A549 (cell line): ENCODE measurements at regions not wholly inside any gene's neighbourhood (a gene's known extent, or its start where the extent isn't known, plus 50 kb on each side); places are given as distances from the start of the nearest gene placed in this dataset.

Experiments
- ATAC-seq, 2 experiments: fragments of 200-7000 bp in 1 of 2; fragments of >200 bp in 1 of 2; cut with Nextera tagmentation in 1 of 2; cut with Tn5 transposase in 1 of 2; 3 replicates each; pipeline versions ENCODE4 v1.8.0 to v1.9.1; 2018 to 2020; ENCODE audit warnings: mild to moderate bottlenecking in 1 of 2, moderate library complexity in 1 of 2
- CTCF ChIA-PET: fragments of 300-600 bp; sonication (Branson Sonifier 250); formaldehyde crosslinking; extraction: SDS; loops from one replicate; lab custom pipeline; 2021; ENCODE audit warnings: antibody characterized with exemption, inconsistent platforms; lab: Yijun Ruan, JAX
- POLR2A ChIA-PET: fragments of 350-600 bp; formaldehyde crosslinking; extraction: SDS; loops from one replicate; lab custom pipeline; 2021; ENCODE audit warnings: antibody characterized with exemption, inconsistent platforms; lab: Yijun Ruan, JAX
- DNase-seq, 2 experiments: peaks; one replicate each; pipeline versions ENCODE4 v3.0.0 to v3.0.0-alpha.2; 2011 to 2016; ENCODE audit warnings: low read depth in 1 of 2, low spot score in 1 of 2
- FAIRE-seq: peaks from 2 replicates; lab custom pipeline; 2011; peaks lifted over from hg19 to GRCh38; lab: Jason Lieb, UNC
- H3K27ac ChIP-seq, 2 experiments: fragments of >200 bp; sonication (Bioruptor Twin); formaldehyde crosslinking; 3 replicates each; pipeline ENCODE4 v1.5.1; 2016 to 2017
- H3K4me1 ChIP-seq: fragments of >200 bp; sonication (Bioruptor Twin); formaldehyde crosslinking; 3 replicates; pipeline ENCODE4 v1.6.1; 2016
- H3K4me2 ChIP-seq: fragments of >200 bp; sonication (Bioruptor Twin); formaldehyde crosslinking; 3 replicates; pipeline ENCODE4 v1.6.1; 2016
- H3K4me3 ChIP-seq: fragments of >200 bp; sonication (Bioruptor Twin); formaldehyde crosslinking; 3 replicates; pipeline ENCODE4 v1.5.1; 2016
- H3K9me3 ChIP-seq: fragments of >200 bp; sonication (Bioruptor Twin); formaldehyde crosslinking; 3 replicates; pipeline ENCODE4 v1.6.1; 2016
- CBX8 ChIP-seq: fragments of 200-600 bp; sonication (generic); IDR thresholded peaks from 2 replicates; pipeline ENCODE4 v1.6.1; 2016
- CTCF ChIP-seq: fragments of >200 bp; sonication (Bioruptor Twin); formaldehyde crosslinking; IDR thresholded peaks from 3 replicates; pipeline ENCODE4 v1.5.1; 2016
- E2F6 ChIP-seq: IDR thresholded peaks from 2 replicates; pipeline ENCODE4 v1.6.1; 2012; ENCODE audit warnings: low read depth, borderline replicate concordance
- ELK1 ChIP-seq: fragments of 150-350 bp; IDR thresholded peaks from 2 replicates; pipeline ENCODE4 v1.6.1; 2014; ENCODE audit warnings: low read depth, mild to moderate bottlenecking, low read length
- EP300 ChIP-seq, 2 experiments: fragments of >200 bp; sonication (Bioruptor Twin); formaldehyde crosslinking; IDR thresholded peaks; 2 replicates in 1 of 2; 3 replicates in 1 of 2; pipeline ENCODE4 v1.6.1; 2016 to 2017
- FOXS1 ChIP-seq: fragments of 250-450 bp; sonication (Bioruptor Pico); IDR thresholded peaks from 2 replicates; pipeline ENCODE4 v1.5.0; 2020; ENCODE audit warnings: mild to moderate bottlenecking, moderate library complexity
- GATA3 ChIP-seq: IDR thresholded peaks from 2 replicates; pipeline ENCODE4 v1.6.1; 2012; ENCODE audit warnings: borderline replicate concordance
- HES2 ChIP-seq: fragments of >200 bp; sonication (Bioruptor Twin); formaldehyde crosslinking; IDR thresholded peaks from 2 replicates; pipeline ENCODE4 v1.6.1; 2016
- JUN ChIP-seq, 2 experiments: fragments of >200 bp; sonication (Bioruptor Twin); formaldehyde crosslinking; IDR thresholded peaks; 2 replicates in 1 of 2; 3 replicates in 1 of 2; pipeline ENCODE4 v1.6.1; 2016 to 2017
- JUNB ChIP-seq: fragments of >200 bp; sonication (Bioruptor Twin); formaldehyde crosslinking; IDR thresholded peaks from 2 replicates; pipeline ENCODE4 v1.6.1; 2016
- MAX ChIP-seq: IDR thresholded peaks from 2 replicates; pipeline ENCODE4 v1.6.1; 2012
- MAZ ChIP-seq: fragments of 150-350 bp; IDR thresholded peaks from 2 replicates; pipeline ENCODE4 v1.6.1; 2014; ENCODE audit warnings: antibody characterized with exemption, low read depth, low read length, borderline replicate concordance
- MYC ChIP-seq: IDR thresholded peaks from 2 replicates; pipeline ENCODE4 v1.6.1; 2012; ENCODE audit warnings: mild to moderate bottlenecking, inconsistent platforms, low read length, improper control_type of control experiment, borderline replicate concordance
- NR3C1 ChIP-seq: fragments of >200 bp; sonication (Bioruptor Twin); formaldehyde crosslinking; IDR thresholded peaks from 3 replicates; pipeline ENCODE4 v1.6.1; 2017
- POLR2AphosphoS2 ChIP-seq: conservative IDR thresholded peaks from 2 replicates; pipeline ENCODE4 v1.6.1; 2012; ENCODE audit warnings: low read length, improper control_type of control experiment, inconsistent platforms
- RARB ChIP-seq: fragments of 250-450 bp; sonication (Bioruptor Pico); IDR thresholded peaks from 2 replicates; pipeline ENCODE4 v1.8.0; 2021; ENCODE audit warnings: mild to moderate bottlenecking, moderate library complexity
- ZC3H11A ChIP-seq: fragments of 450-650 bp; IDR thresholded peaks from 2 replicates; pipeline ENCODE4 v1.6.1; 2014; ENCODE audit warnings: antibody characterized with exemption, mild to moderate bottlenecking
- WGBS: methylation state at CpG from one replicate; pipeline ENCODE4 v1.1.6; 2017; ENCODE audit errors: missing lambda C conversion rate; 5-methylcytosine and 5-hydroxymethylcytosine counted together
- TF ChIP-seq, protein P1 (sequence below): fragments of 250-450 bp; sonication (Bioruptor Pico); IDR thresholded peaks from 2 replicates; pipeline ENCODE4 v1.5.0; 2020; ENCODE audit warnings: low read depth, mild to moderate bottlenecking, moderate library complexity
- TF ChIP-seq, protein P2 (sequence below): fragments of 200-600 bp; sonication (generic); IDR thresholded peaks from 2 replicates; pipeline ENCODE4 v1.6.1; 2016; ENCODE audit warnings: antibody characterized with exemption, mild to moderate bottlenecking, moderate library complexity

GRCh38 chr11:131301306-131301705, 69.1 kb upstream of the NTM start:
- Histone ChIP-seq H3K27ac (no peak overlapping the region), H3K4me2 (no peak overlapping the region), H3K9me3 (no peaks in the 10 kb centered on the region), H3K4me3 (no peak overlapping the region), H3K4me1 (no peaks in the 10 kb centered on the region)
- DNase-seq (no peak), ATAC-seq (no peak), FAIRE-seq (no peak)
- no peak for TF ChIP-seq JUNB
- ChIA-PET POLR2A (no interaction called here), CTCF (interaction anchor here (0.5 kb wide), 1 partner anchor 1777 kb away, joined by 3 read pairs; no protein-coding TSS in a partner anchor)
- 9% methylated on average over 5 of the region's 5 CpGs for WGBS

DNA sequence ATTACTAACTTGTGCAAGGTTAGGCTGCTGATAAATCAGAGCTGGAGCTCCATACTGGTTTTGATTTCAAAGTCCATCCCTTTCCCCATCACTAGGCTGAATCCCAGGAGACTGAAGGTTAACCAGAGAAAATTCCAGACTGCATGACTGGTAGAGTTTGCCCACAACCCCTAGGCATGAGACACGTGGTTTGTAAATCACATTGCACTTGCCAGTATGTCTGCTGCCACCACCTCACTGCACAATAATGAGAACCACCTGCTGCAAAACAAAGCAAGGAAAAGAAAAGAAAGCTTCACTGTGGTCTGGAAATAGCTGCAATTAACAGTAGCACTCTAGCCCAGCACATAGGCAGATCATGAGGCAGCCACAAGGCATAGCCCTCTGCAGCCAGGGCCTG, 67.6 kb upstream of the NTM start:
- DNase-seq (no peak), FAIRE-seq (no peak)
- WGBS = 0% methylated on average over 1 of the region's 1 CpG
- CTCF ChIA-PET = interaction anchor here (1.6 kb wide), 1 partner anchor 10 kb away, joined by 4 read pairs; no protein-coding TSS in a partner anchor
- TF ChIP-seq GATA3 (no peak), E2F6 (no peak), MAX (no peak), HES2 (no peak), ELK1 (no peak), JUN (IDR thresholded peaks at IDR 0.05) (no peak), MAZ (no peak), POLR2AphosphoS2 (no peak), RARB (no peak), CTCF (no peak), EP300 (IDR thresholded peaks at IDR 0.05) (no peak), CBX8 (no peak), MYC (no peak), NR3C1 (no peak), ZC3H11A (no peak), FOXS1 (CRISPR knock-in tag) (no peak)
- TF ChIP-seq, protein P1, sequence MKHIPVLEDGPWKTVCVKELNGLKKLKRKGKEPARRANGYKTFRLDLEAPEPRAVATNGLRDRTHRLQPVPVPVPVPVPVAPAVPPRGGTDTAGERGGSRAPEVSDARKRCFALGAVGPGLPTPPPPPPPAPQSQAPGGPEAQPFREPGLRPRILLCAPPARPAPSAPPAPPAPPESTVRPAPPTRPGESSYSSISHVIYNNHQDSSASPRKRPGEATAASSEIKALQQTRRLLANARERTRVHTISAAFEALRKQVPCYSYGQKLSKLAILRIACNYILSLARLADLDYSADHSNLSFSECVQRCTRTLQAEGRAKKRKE (CRISPR knock-in tag) = no peak
- TF ChIP-seq, protein P2, sequence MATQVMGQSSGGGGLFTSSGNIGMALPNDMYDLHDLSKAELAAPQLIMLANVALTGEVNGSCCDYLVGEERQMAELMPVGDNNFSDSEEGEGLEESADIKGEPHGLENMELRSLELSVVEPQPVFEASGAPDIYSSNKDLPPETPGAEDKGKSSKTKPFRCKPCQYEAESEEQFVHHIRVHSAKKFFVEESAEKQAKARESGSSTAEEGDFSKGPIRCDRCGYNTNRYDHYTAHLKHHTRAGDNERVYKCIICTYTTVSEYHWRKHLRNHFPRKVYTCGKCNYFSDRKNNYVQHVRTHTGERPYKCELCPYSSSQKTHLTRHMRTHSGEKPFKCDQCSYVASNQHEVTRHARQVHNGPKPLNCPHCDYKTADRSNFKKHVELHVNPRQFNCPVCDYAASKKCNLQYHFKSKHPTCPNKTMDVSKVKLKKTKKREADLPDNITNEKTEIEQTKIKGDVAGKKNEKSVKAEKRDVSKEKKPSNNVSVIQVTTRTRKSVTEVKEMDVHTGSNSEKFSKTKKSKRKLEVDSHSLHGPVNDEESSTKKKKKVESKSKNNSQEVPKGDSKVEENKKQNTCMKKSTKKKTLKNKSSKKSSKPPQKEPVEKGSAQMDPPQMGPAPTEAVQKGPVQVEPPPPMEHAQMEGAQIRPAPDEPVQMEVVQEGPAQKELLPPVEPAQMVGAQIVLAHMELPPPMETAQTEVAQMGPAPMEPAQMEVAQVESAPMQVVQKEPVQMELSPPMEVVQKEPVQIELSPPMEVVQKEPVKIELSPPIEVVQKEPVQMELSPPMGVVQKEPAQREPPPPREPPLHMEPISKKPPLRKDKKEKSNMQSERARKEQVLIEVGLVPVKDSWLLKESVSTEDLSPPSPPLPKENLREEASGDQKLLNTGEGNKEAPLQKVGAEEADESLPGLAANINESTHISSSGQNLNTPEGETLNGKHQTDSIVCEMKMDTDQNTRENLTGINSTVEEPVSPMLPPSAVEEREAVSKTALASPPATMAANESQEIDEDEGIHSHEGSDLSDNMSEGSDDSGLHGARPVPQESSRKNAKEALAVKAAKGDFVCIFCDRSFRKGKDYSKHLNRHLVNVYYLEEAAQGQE = no peak
- TF ChIP-seq, all 56 proteins: peak for 0
- Histone ChIP-seq H3K4me1 (no peaks in the 10 kb centered on the region), H3K4me3 (no peak overlapping the region), H3K4me2 (no peak overlapping the region), H3K27ac (no peak overlapping the region), H3K9me3 (no peaks in the 10 kb centered on the region)
- POLR2A ChIA-PET = no interaction called here
- ATAC-seq = no peak
